Stimulated activated effector memory CD8-positive, alpha-beta T cell treated with anti-CD3 and anti-CD28 coated beads, Interleukin-12 subunit alpha, Interleukin-12 subunit beta, amount 100 ng/mL, for 72 hours (primary cell): ENCODE measurements at regions not wholly inside any gene's neighbourhood (a gene's known extent, or its start where the extent isn't known, plus 50 kb on each side); places are given as distances from the start of the nearest gene placed in this dataset.

Experiments
- ATAC-seq: fragments of 150-1000 bp; cut with Tn5 transposase; 2 replicates; pipeline ENCODE4 v1.10.0; 2021
- DNase-seq, 2 donors: peaks; one replicate each; pipeline ENCODE4 v3.0.0; 2021 to 2022; ENCODE audit warnings: low spot score in 2 of 2
- H3K27ac Mint-ChIP-seq: one replicate; pipeline ENCODE4 v1.8.0; 2022; ENCODE audit warnings: mild to moderate bottlenecking, mixed read lengths
- H3K36me3 Mint-ChIP-seq: one replicate; pipeline ENCODE4 v1.8.0; 2022; ENCODE audit warnings: mild to moderate bottlenecking, mixed read lengths
- H3K4me1 Mint-ChIP-seq: one replicate; pipeline ENCODE4 v1.8.0; 2022; ENCODE audit warnings: mixed read lengths
- H3K4me3 Mint-ChIP-seq: one replicate; pipeline ENCODE4 v1.8.0; 2022; ENCODE audit warnings: mild to moderate bottlenecking, mixed read lengths
- H3K9me3 Mint-ChIP-seq: one replicate; pipeline ENCODE4 v1.8.0; 2022; ENCODE audit warnings: mixed read lengths

GRCh38 chr7:54701982-54702381 lies 57.0 kb downstream of the SEC61G start:
- ATAC-seq (no peak), DNase-seq (no peak)
- Mint-ChIP-seq H3K27ac (no peak overlapping the region), H3K4me1 (no peaks in the 10 kb centered on the region), H3K36me3 (peaks cover 6% of the 10 kb centered on the region), H3K4me3 (no peak overlapping the region), H3K9me3 (peaks cover under 1% of the 10 kb centered on the region)

- DNase-seq (no peak), ATAC-seq (no peak)
- H3K4me1 Mint-ChIP-seq, result no peaks in the 10 kb centered on the region
- H3K27ac Mint-ChIP-seq, result no peak overlapping the region
- peaks cover 6% of the 10 kb centered on the region for H3K36me3 Mint-ChIP-seq
- no peaks in the 10 kb centered on the region for H3K9me3 Mint-ChIP-seq
- H3K4me3 Mint-ChIP-seq, result no peak overlapping the region
Measured at GRCh38 chr7:54699715-54700114, 59.3 kb downstream of the SEC61G start.

- H3K27ac Mint-ChIP-seq, result no peak overlapping the region
- H3K4me3 Mint-ChIP-seq, result no peak overlapping the region
- H3K4me1 Mint-ChIP-seq, result no peaks in the 10 kb centered on the region
- DNase-seq (no peak), ATAC-seq (no peak)
- peaks cover 6% of the 10 kb centered on the region for H3K36me3 Mint-ChIP-seq
- no peaks in the 10 kb centered on the region for H3K9me3 Mint-ChIP-seq
Measured at GRCh38 chr7:54697659-54698186, 61.3 kb downstream of the SEC61G start.

GRCh38 chr7:54690892-54691291 lies 68.1 kb downstream of the SEC61G start:
- H3K9me3 Mint-ChIP-seq, result no peaks in the 10 kb centered on the region
- H3K4me3 Mint-ChIP-seq, result no peak overlapping the region
- ATAC-seq, result no peak
- no peak overlapping the region for H3K27ac Mint-ChIP-seq
- H3K36me3 Mint-ChIP-seq, result no peaks in the 10 kb centered on the region
- no peak for DNase-seq
- H3K4me1 Mint-ChIP-seq, result no peaks in the 10 kb centered on the region

- no peak for DNase-seq
- no peak overlapping the region for H3K4me3 Mint-ChIP-seq
- no peak for ATAC-seq
- no peak overlapping the region for H3K27ac Mint-ChIP-seq
- peaks cover under 1% of the 10 kb centered on the region for H3K9me3 Mint-ChIP-seq
- H3K36me3 Mint-ChIP-seq, result no peaks in the 10 kb centered on the region
- H3K4me1 Mint-ChIP-seq, result no peaks in the 10 kb centered on the region
Measured at GRCh38 chr7:54690050-54690443, 69.0 kb downstream of the SEC61G start.

- no peak overlapping the region for H3K4me3 Mint-ChIP-seq
- peaks cover 4% of the 10 kb centered on the region for H3K9me3 Mint-ChIP-seq
- no peaks in the 10 kb centered on the region for H3K4me1 Mint-ChIP-seq
- DNase-seq, result no peak
- H3K27ac Mint-ChIP-seq, result no peak overlapping the region
- H3K36me3 Mint-ChIP-seq, result no peaks in the 10 kb centered on the region
- ATAC-seq, result no peak
Measured at GRCh38 chr7:54689394-54690049, 69.5 kb downstream of the SEC61G start.

GRCh38 chr7:54687462-54688212 lies 71.4 kb downstream of the SEC61G start:
- H3K27ac Mint-ChIP-seq, result no peak overlapping the region
- no peak for ATAC-seq

GRCh38 chr7:54680377-54681005 lies 78.5 kb downstream of the SEC61G start:
- H3K27ac Mint-ChIP-seq, result no peak overlapping the region
- no peak for ATAC-seq
- H3K4me1 Mint-ChIP-seq, result no peaks in the 10 kb centered on the region
- peaks cover 4% of the 10 kb centered on the region for H3K9me3 Mint-ChIP-seq
- H3K4me3 Mint-ChIP-seq, result no peak overlapping the region
- no peak for DNase-seq
- H3K36me3 Mint-ChIP-seq, result no peaks in the 10 kb centered on the region

More at GRCh38 chr7:54687462-54688212, 71.4 kb downstream of the SEC61G start:
- peaks cover 4% of the 10 kb centered on the region for H3K9me3 Mint-ChIP-seq
- DNase-seq, result no peak
- no peak overlapping the region for H3K4me3 Mint-ChIP-seq
- H3K36me3 Mint-ChIP-seq, result no peaks in the 10 kb centered on the region
- H3K4me1 Mint-ChIP-seq, result no peaks in the 10 kb centered on the region

- no peak overlapping the region for H3K4me3 Mint-ChIP-seq
- ATAC-seq (no peak), DNase-seq (no peak)
- H3K9me3 Mint-ChIP-seq, result no peaks in the 10 kb centered on the region
- no peak overlapping the region for H3K27ac Mint-ChIP-seq
- H3K4me1 Mint-ChIP-seq, result no peaks in the 10 kb centered on the region
- H3K36me3 Mint-ChIP-seq, result no peaks in the 10 kb centered on the region
Measured at GRCh38 chr7:54679490-54679817, 79.6 kb downstream of the SEC61G start.

GRCh38 chr7:54678763-54679489 lies 80.1 kb downstream of the SEC61G start:
- H3K27ac Mint-ChIP-seq, result no peak overlapping the region
- DNase-seq, result no peak
- H3K36me3 Mint-ChIP-seq, result no peaks in the 10 kb centered on the region
- H3K4me1 Mint-ChIP-seq, result no peaks in the 10 kb centered on the region
- H3K4me3 Mint-ChIP-seq, result no peak overlapping the region
- ATAC-seq, result no peak
- no peaks in the 10 kb centered on the region for H3K9me3 Mint-ChIP-seq

- no peak for DNase-seq
- Mint-ChIP-seq H3K27ac (no peak overlapping the region), H3K4me3 (no peak overlapping the region), H3K9me3 (no peaks in the 10 kb centered on the region), H3K4me1 (no peaks in the 10 kb centered on the region), H3K36me3 (no peaks in the 10 kb centered on the region)
- ATAC-seq, result no peak
Measured at GRCh38 chr7:54674891-54675290, 84.1 kb downstream of the SEC61G start.

GRCh38 chr7:54672519-54672918 lies 86.5 kb downstream of the SEC61G start:
- Mint-ChIP-seq H3K36me3 (no peaks in the 10 kb centered on the region), H3K4me1 (no peaks in the 10 kb centered on the region), H3K9me3 (peaks cover 3% of the 10 kb centered on the region), H3K4me3 (no peak overlapping the region), H3K27ac (no peak overlapping the region)
- no peak for ATAC-seq
- no peak for DNase-seq

GRCh38 chr7:54664235-54665228 lies 94.5 kb downstream of the SEC61G start:
- H3K36me3 Mint-ChIP-seq, result no peaks in the 10 kb centered on the region
- DNase-seq, result no peak

GRCh38 chr7:54663603-54664234 lies 95.3 kb downstream of the SEC61G start:
- no peaks in the 10 kb centered on the region for H3K36me3 Mint-ChIP-seq

More at GRCh38 chr7:54664235-54665228, 94.5 kb downstream of the SEC61G start:
- peak overlapping the region; percentile 29 for H3K4me3 Mint-ChIP-seq
- H3K27ac Mint-ChIP-seq, result no peak overlapping the region
- peaks cover 17% of the 10 kb centered on the region for H3K4me1 Mint-ChIP-seq
- peaks cover 3% of the 10 kb centered on the region for H3K9me3 Mint-ChIP-seq
- peak; percentile 65 for ATAC-seq

More at GRCh38 chr7:54663603-54664234, 95.3 kb downstream of the SEC61G start:
- ATAC-seq (peak; percentile 9), DNase-seq (no peak)
- Mint-ChIP-seq H3K9me3 (no peaks in the 10 kb centered on the region), H3K4me3 (peak overlapping the region; percentile 29), H3K27ac (no peak overlapping the region), H3K4me1 (peaks cover 17% of the 10 kb centered on the region)
